CD14-positive monocyte (primary cell): ENCODE measurements at regions not wholly inside any gene's neighbourhood (a gene's known extent, or its start where the extent isn't known, plus 50 kb on each side); places are given as distances from the start of the nearest gene placed in this dataset.

ENCODE experiments used
- DNase-seq, 3 donors: peaks; one replicate each; pipeline ENCODE4 v3.0.0-alpha.2; 2011 to 2022
- H2AFZ ChIP-seq: 2 replicates; pipeline ENCODE4 v1.6.0; 2012; ENCODE audit warnings: mild to moderate bottlenecking, low read depth, low read length, inconsistent platforms; ENCODE audit not compliant: insufficient read depth, poor library complexity, severe bottlenecking
- H3K27ac ChIP-seq, 2 donors: 1 replicate in 1 of 2; 2 replicates in 1 of 2; pipeline ENCODE4 v1.5.1; 2012 to 2013; ENCODE audit warnings: low read length in 2 of 2, control low read depth in 1 of 2, inconsistent platforms in 1 of 2, low read depth in 1 of 2, mild to moderate bottlenecking in 1 of 2
- H3K27me3 ChIP-seq, 2 donors: one replicate each; pipeline versions ENCODE4 v1.6.0 to v1.6.1; 2011 to 2013; ENCODE audit warnings: low read length in 2 of 2; ENCODE audit not compliant: control insufficient read depth in 2 of 2, insufficient read depth in 2 of 2
- H3K36me3 ChIP-seq, 2 donors: replicated peaks in 1 of 2; 1 replicate in 1 of 2; 2 replicates in 1 of 2; pipeline versions ENCODE4 v1.5.1 to v1.6.1; 2012 to 2013; ENCODE audit warnings: low read length in 2 of 2, control low read depth in 1 of 2, inconsistent platforms in 1 of 2, mild to moderate bottlenecking in 1 of 2; ENCODE audit not compliant: insufficient read depth in 2 of 2, control insufficient read depth in 1 of 2
- H3K4me1 ChIP-seq, 2 donors: 1 replicate in 1 of 2; 2 replicates in 1 of 2; pipeline versions ENCODE4 v1.5.1 to v1.6.1; 2012 to 2013; ENCODE audit warnings: low read length in 2 of 2, control low read depth in 1 of 2, inconsistent platforms in 1 of 2, mild to moderate bottlenecking in 1 of 2, moderate library complexity in 1 of 2; ENCODE audit not compliant: insufficient read depth in 2 of 2, control insufficient read depth in 1 of 2
- H3K4me2 ChIP-seq: replicated peaks from 2 replicates; pipeline ENCODE3; 2012; ENCODE audit warnings: low read length, moderate library complexity, mild to moderate bottlenecking; ENCODE audit not compliant: poor library complexity, severe bottlenecking; ENCODE audit errors: extremely low read depth
- H3K4me3 ChIP-seq, 3 experiments: fragments of 200-600 bp in 1 of 3; sonication (generic) in 1 of 3; replicated peaks in 1 of 3; 1 replicate in 2 of 3; 2 replicates in 1 of 3; pipeline ENCODE4 v1.5.1; 2011 to 2013; ENCODE audit warnings: low read length in 3 of 3, mild to moderate bottlenecking in 3 of 3, control low read depth in 2 of 3, low read depth in 2 of 3, inconsistent platforms in 1 of 3, moderate library complexity in 1 of 3
- H3K79me2 ChIP-seq: 2 replicates; pipeline ENCODE4 v1.6.0; 2012; ENCODE audit warnings: mild to moderate bottlenecking, control low read depth, inconsistent platforms, low read length, moderate library complexity; ENCODE audit not compliant: insufficient read depth
- H3K9ac ChIP-seq: 2 replicates; pipeline ENCODE4 v1.6.0; 2017; ENCODE audit warnings: low read length, mild to moderate bottlenecking; ENCODE audit not compliant: insufficient read depth, poor library complexity, severe bottlenecking
- H3K9me3 ChIP-seq, 2 donors: replicated peaks in 1 of 2; 1 replicate in 1 of 2; 2 replicates in 1 of 2; pipeline versions ENCODE4 v1.5.1 to v1.6.1; 2012 to 2013; ENCODE audit warnings: low read length in 2 of 2, control low read depth in 1 of 2; ENCODE audit not compliant: control insufficient read depth in 1 of 2, insufficient read depth in 1 of 2
- H4K20me1 ChIP-seq: 2 replicates; pipeline ENCODE4 v1.6.0; 2012; ENCODE audit warnings: mild to moderate bottlenecking, low read length, control low read depth, moderate library complexity; ENCODE audit not compliant: insufficient read depth
- H3K27ac Mint-ChIP-seq, 7 donors: one replicate each; pipeline ENCODE4 v1.8.0; 2020; ENCODE audit warnings: mild to moderate bottlenecking in 7 of 7, mixed read lengths in 7 of 7, moderate library complexity in 6 of 7, inconsistent platforms in 2 of 7
- H3K27me3 Mint-ChIP-seq, 3 donors: one replicate each; pipeline ENCODE4 v1.8.0; 2021 to 2022; ENCODE audit warnings: low read depth in 3 of 3, mild to moderate bottlenecking in 3 of 3, mixed read lengths in 3 of 3, moderate library complexity in 3 of 3, inconsistent platforms in 1 of 3
- H3K36me3 Mint-ChIP-seq, 2 donors: one replicate each; pipeline ENCODE4 v1.8.0; 2020; ENCODE audit warnings: mixed read lengths in 2 of 2, inconsistent platforms in 1 of 2, mild to moderate bottlenecking in 1 of 2
- H3K4me1 Mint-ChIP-seq: one replicate; pipeline ENCODE4 v1.8.0; 2020; ENCODE audit warnings: mild to moderate bottlenecking, mixed read lengths
- H3K4me3 Mint-ChIP-seq, 2 donors: one replicate each; pipeline ENCODE4 v1.8.0; 2020; ENCODE audit warnings: mild to moderate bottlenecking in 2 of 2, mixed read lengths in 2 of 2, moderate library complexity in 1 of 2
- H3K9me3 Mint-ChIP-seq, 7 donors: one replicate each; pipeline ENCODE4 v1.8.0; 2020 to 2022; ENCODE audit warnings: mixed read lengths in 7 of 7, mild to moderate bottlenecking in 6 of 7, moderate library complexity in 6 of 7, inconsistent platforms in 2 of 7
- CTCF ChIP-seq: fragments of 200-600 bp; IDR thresholded peaks from one replicate; pipeline ENCODE4 v1.8.0; 2022; ENCODE audit warnings: antibody characterized with exemption, mild to moderate bottlenecking
- WGBS: methylation state at CpG from one replicate; pipeline ENCODE4 v1.1.5; 2013; ENCODE audit warnings: missing lambda C conversion rate; ENCODE audit not compliant: insufficient coverage; 5-methylcytosine and 5-hydroxymethylcytosine counted together
- intact Hi-C, 2 donors: fragments of 100-400 bp; cut with micrococcal nuclease; formaldehyde crosslinking; loops; one replicate each; pipeline versions ENCODE4 v1.15.0 to v1.15.1; 2023

GRCh38 chr2:128420131-128420530 lies 101.5 kb upstream of the HS6ST1 start:
- H3K4me3 Mint-ChIP-seq: no peak overlapping the region

GRCh38 chr2:128420776-128421175 lies 102.1 kb upstream of the HS6ST1 start:
- Mint-ChIP-seq H3K36me3 (no peaks in the 10 kb centered on the region), H3K9me3 (peaks cover 4 to 23% (median 6%) of the 10 kb centered on the region in 7 donors), H3K27me3 (peaks cover 0 to 6% (median 0%) of the 10 kb centered on the region in 3 donors), H3K27ac (no peak overlapping the region), H3K4me1 (no peaks in the 10 kb centered on the region), H3K4me3 (no peak overlapping the region)
- no peak overlapping the region for H2AFZ ChIP-seq
- H3K4me3 ChIP-seq: no peak overlapping the region
- H3K27ac ChIP-seq: no peak overlapping the region
- no peaks in the 10 kb centered on the region for H3K36me3 ChIP-seq
- H3K4me2 ChIP-seq: no peak overlapping the region
- H3K4me1 ChIP-seq: no peaks in the 10 kb centered on the region
- intact Hi-C loops: no loop called here
- no peaks in the 10 kb centered on the region for H4K20me1 ChIP-seq
- DNase-seq: no peak
- H3K9ac ChIP-seq: no peak overlapping the region
- H3K9me3 ChIP-seq: peaks cover 0 to 3% of the 10 kb centered on the region in 2 donors
- WGBS: 93% methylated on average over 2 of the region's 4 CpGs
- TF ChIP-seq CTCF: no peak
- H3K79me2 ChIP-seq: no peaks in the 10 kb centered on the region
- no peaks in the 10 kb centered on the region for H3K27me3 ChIP-seq

More at GRCh38 chr2:128420131-128420530, 101.5 kb upstream of the HS6ST1 start:
- H4K20me1 ChIP-seq: no peaks in the 10 kb centered on the region
- peaks cover 0 to 6% (median 0%) of the 10 kb centered on the region in 3 donors for H3K27me3 Mint-ChIP-seq
- H2AFZ ChIP-seq: no peak overlapping the region
- no peaks in the 10 kb centered on the region for H3K36me3 ChIP-seq
- no peaks in the 10 kb centered on the region for H3K36me3 Mint-ChIP-seq
- H3K9ac ChIP-seq: no peak overlapping the region
- peaks cover 4 to 23% (median 6%) of the 10 kb centered on the region in 7 donors for H3K9me3 Mint-ChIP-seq
- H3K27ac Mint-ChIP-seq: no peak overlapping the region
- H3K4me1 ChIP-seq: no peaks in the 10 kb centered on the region
- no peak overlapping the region for H3K4me2 ChIP-seq
- H3K27me3 ChIP-seq: no peaks in the 10 kb centered on the region
- no peak overlapping the region for H3K27ac ChIP-seq
- no peak for TF ChIP-seq CTCF
- H3K4me3 ChIP-seq: no peak overlapping the region
- no peaks in the 10 kb centered on the region for H3K79me2 ChIP-seq
- no CpG with 5 or more reads among the region's 6 CpGs for WGBS
- DNase-seq: no peak
- peaks cover 0 to 3% of the 10 kb centered on the region in 2 donors for H3K9me3 ChIP-seq
- H3K4me1 Mint-ChIP-seq: no peaks in the 10 kb centered on the region
- intact Hi-C loops: no loop called here
